Right kidney (tissue), 1 donor: ENCODE measurements at regions not wholly inside any gene's neighbourhood (a gene's known extent, or its start where the extent isn't known, plus 50 kb on each side); places are given as distances from the start of the nearest gene placed in this dataset.

Experiments used
- DNase-seq: peaks from one replicate; pipeline ENCODE4 v3.0.0-alpha.2; 2016

- DNase-seq, result no peak
These were observed 353.6 kb upstream of the TRIB2 start for GRCh38 chr2:12363138-12363537.

GRCh38 chr2:12363569-12363968 lies 353.2 kb upstream of the TRIB2 start:
- no peak for DNase-seq

- no peak for DNase-seq
These were observed 347.2 kb upstream of the TRIB2 start for GRCh38 chr2:12369566-12369965.

GRCh38 chr2:12376025-12376424 lies 340.7 kb upstream of the TRIB2 start:
- DNase-seq, result no peak

GRCh38 chr2:12379143-12379542 lies 337.6 kb upstream of the TRIB2 start:
- no peak for DNase-seq

- no peak for DNase-seq
These were observed 335.0 kb upstream of the TRIB2 start for GRCh38 chr2:12381543-12382325.

- DNase-seq, result no peak
These were observed 334.4 kb upstream of the TRIB2 start for GRCh38 chr2:12382366-12382765.

- DNase-seq, result no peak
These were observed 327.2 kb upstream of the TRIB2 start for GRCh38 chr2:12389344-12390045.

GRCh38 chr2:12391116-12391515 lies 325.6 kb upstream of the TRIB2 start:
- DNase-seq, result no peak

- no peak for DNase-seq
These were observed 320.0 kb upstream of the TRIB2 start for GRCh38 chr2:12396699-12397098.

- no peak for DNase-seq
These were observed 318.9 kb upstream of the TRIB2 start for GRCh38 chr2:12397854-12398253.

- no peak for DNase-seq
These were observed 317.5 kb upstream of the TRIB2 start for GRCh38 chr2:12399240-12399639.

GRCh38 chr2:12400543-12400942 lies 316.2 kb upstream of the TRIB2 start:
- DNase-seq, result no peak

- DNase-seq, result no peak
These were observed 314.1 kb upstream of the TRIB2 start for GRCh38 chr2:12402440-12403139.

- no peak for DNase-seq
These were observed 312.2 kb upstream of the TRIB2 start for GRCh38 chr2:12404497-12404896.

- no peak for DNase-seq
These were observed 309.6 kb upstream of the TRIB2 start for GRCh38 chr2:12407160-12407559.

GRCh38 chr2:12412898-12413305 lies 303.8 kb upstream of the TRIB2 start:
- no peak for DNase-seq

GRCh38 chr2:12415536-12415935 lies 301.2 kb upstream of the TRIB2 start:
- no peak for DNase-seq

GRCh38 chr2:12416600-12416999 lies 300.1 kb upstream of the TRIB2 start:
- no peak for DNase-seq

- DNase-seq, result no peak
These were observed 298.9 kb upstream of the TRIB2 start for GRCh38 chr2:12417786-12418185.

- no peak for DNase-seq
These were observed 296.9 kb upstream of the TRIB2 start for GRCh38 chr2:12419803-12420202.

GRCh38 chr2:12421046-12421445 lies 295.7 kb upstream of the TRIB2 start:
- DNase-seq, result no peak

GRCh38 chr2:12424219-12424618 lies 292.5 kb upstream of the TRIB2 start:
- no peak for DNase-seq
